OCI-LY7 (cell line): ENCODE measurements at regions not wholly inside any gene's neighbourhood (a gene's known extent, or its start where the extent isn't known, plus 50 kb on each side); places are given as distances from the start of the nearest gene placed in this dataset. TPM values are rescaled to one million over a fixed set of nuclear protein-coding genes. Genes with fewer than 3 reads are reported as not detected.

Experiments used
- small RNA-seq: library from RNA; depleted of rRNA; stranded (forward); fragments of <200 nt; gene quantifications from one replicate; pipeline ENCODE3, GENCODE V24; 2014

Small RNA genes lying in the stretch of these regions (small RNA-seq; reads per million reads assigned to genes)
- not detected for gene RNA5SP311
